Liver (tissue), 3 donors: ENCODE measurements at regions not wholly inside any gene's neighbourhood (a gene's known extent, or its start where the extent isn't known, plus 50 kb on each side); places are given as distances from the start of the nearest gene placed in this dataset.

ENCODE experiments used
- FOXA1 ChIP-seq: IDR thresholded peaks from 2 replicates; pipeline ENCODE4 v1.6.1; 2016; ENCODE audit warnings: antibody characterized with exemption
- GABPA ChIP-seq, 2 donors: IDR thresholded peaks in 1 of 2; conservative IDR thresholded peaks in 1 of 2; 2 replicates each; pipeline ENCODE4 v1.6.1; 2016; ENCODE audit warnings: antibody characterized with exemption in 2 of 2, mild to moderate bottlenecking in 1 of 2, moderate library complexity in 1 of 2
- JUND ChIP-seq, 2 donors: IDR thresholded peaks; 2 replicates each; pipeline ENCODE4 v1.6.1; 2016; ENCODE audit warnings: antibody characterized with exemption in 2 of 2
- RAD21 ChIP-seq, 2 donors: IDR thresholded peaks; 2 replicates each; pipeline ENCODE4 v1.6.1; 2016; ENCODE audit warnings: antibody characterized with exemption in 2 of 2, mild to moderate bottlenecking in 2 of 2
- RXRA ChIP-seq, 2 donors: IDR thresholded peaks; 2 replicates each; pipeline ENCODE4 v1.6.1; 2017 to 2018; ENCODE audit warnings: antibody characterized with exemption in 2 of 2, mild to moderate bottlenecking in 1 of 2
- SP1 ChIP-seq: IDR thresholded peaks from 2 replicates; pipeline ENCODE4 v1.6.1; 2018; ENCODE audit warnings: antibody characterized with exemption, mild to moderate bottlenecking
- TAF1 ChIP-seq: conservative IDR thresholded peaks from 2 replicates; pipeline ENCODE4 v1.6.1; 2016; ENCODE audit warnings: antibody characterized with exemption, mild to moderate bottlenecking
- YY1 ChIP-seq: IDR thresholded peaks from 2 replicates; pipeline ENCODE4 v1.6.1; 2016; ENCODE audit warnings: antibody characterized with exemption, mild to moderate bottlenecking
- TF ChIP-seq, protein P1 (sequence below): fragments of 150-350 bp; IDR thresholded peaks from 2 replicates; pipeline ENCODE4 v1.5.1; 2017; ENCODE audit warnings: improper control_type of control experiment, low read depth, low read length; ENCODE audit not compliant: missing input control
- TF ChIP-seq, protein P2 (sequence below): IDR thresholded peaks from 2 replicates; pipeline ENCODE4 v1.6.1; 2016; ENCODE audit warnings: antibody characterized with exemption
- TF ChIP-seq, protein P3 (sequence below): IDR thresholded peaks from 2 replicates; pipeline ENCODE4 v1.6.1; 2016; ENCODE audit warnings: antibody characterized with exemption
- TF ChIP-seq, protein P4 (sequence below): IDR thresholded peaks from 2 replicates; pipeline ENCODE4 v1.6.1; 2016; ENCODE audit warnings: antibody characterized with exemption, mild to moderate bottlenecking
- donor health status: healthy.
- donor health status: healthy.

DNA sequence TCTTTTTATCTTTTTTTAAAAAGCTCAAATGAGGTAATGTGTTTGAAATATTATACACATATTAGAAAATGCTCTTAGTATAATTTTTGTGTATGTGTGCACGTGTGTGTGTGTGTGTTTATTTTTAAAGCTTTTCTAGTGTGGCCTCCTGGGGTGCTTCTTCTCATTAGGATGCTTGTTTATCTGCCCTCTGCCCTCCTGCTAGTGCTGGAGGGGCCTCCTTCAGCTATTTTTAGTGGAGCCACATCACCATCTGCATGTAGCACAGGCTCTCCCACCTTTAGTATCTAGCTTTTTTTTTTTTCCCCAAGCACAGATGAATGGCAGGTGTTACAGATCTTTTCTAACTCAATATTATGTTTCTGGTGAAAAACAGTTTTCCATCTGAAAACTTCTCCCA, 155.7 kb upstream of the TMEM229A start:
- TF ChIP-seq, protein P1, sequence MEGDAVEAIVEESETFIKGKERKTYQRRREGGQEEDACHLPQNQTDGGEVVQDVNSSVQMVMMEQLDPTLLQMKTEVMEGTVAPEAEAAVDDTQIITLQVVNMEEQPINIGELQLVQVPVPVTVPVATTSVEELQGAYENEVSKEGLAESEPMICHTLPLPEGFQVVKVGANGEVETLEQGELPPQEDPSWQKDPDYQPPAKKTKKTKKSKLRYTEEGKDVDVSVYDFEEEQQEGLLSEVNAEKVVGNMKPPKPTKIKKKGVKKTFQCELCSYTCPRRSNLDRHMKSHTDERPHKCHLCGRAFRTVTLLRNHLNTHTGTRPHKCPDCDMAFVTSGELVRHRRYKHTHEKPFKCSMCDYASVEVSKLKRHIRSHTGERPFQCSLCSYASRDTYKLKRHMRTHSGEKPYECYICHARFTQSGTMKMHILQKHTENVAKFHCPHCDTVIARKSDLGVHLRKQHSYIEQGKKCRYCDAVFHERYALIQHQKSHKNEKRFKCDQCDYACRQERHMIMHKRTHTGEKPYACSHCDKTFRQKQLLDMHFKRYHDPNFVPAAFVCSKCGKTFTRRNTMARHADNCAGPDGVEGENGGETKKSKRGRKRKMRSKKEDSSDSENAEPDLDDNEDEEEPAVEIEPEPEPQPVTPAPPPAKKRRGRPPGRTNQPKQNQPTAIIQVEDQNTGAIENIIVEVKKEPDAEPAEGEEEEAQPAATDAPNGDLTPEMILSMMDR: no peak
- no peak for TF ChIP-seq RXRA (IDR thresholded peaks at IDR 0.05)
- TF ChIP-seq, protein P2, sequence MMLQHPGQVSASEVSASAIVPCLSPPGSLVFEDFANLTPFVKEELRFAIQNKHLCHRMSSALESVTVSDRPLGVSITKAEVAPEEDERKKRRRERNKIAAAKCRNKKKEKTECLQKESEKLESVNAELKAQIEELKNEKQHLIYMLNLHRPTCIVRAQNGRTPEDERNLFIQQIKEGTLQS: no peak
- no peak for TF ChIP-seq JUND (IDR thresholded peaks at IDR 0.05)
- no peak for TF ChIP-seq TAF1
- no peak for TF ChIP-seq FOXA1
- TF ChIP-seq, protein P3, sequence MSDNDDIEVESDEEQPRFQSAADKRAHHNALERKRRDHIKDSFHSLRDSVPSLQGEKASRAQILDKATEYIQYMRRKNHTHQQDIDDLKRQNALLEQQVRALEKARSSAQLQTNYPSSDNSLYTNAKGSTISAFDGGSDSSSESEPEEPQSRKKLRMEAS: no peak
- no peak for TF ChIP-seq GABPA (IDR thresholded peaks at IDR 0.05 in 1 of 2, conservative IDR thresholded peaks at IDR 0.05 in 1 of 2)
- no peak for TF ChIP-seq RAD21 (IDR thresholded peaks at IDR 0.05)
- no peak for TF ChIP-seq YY1
- TF ChIP-seq, protein P4, sequence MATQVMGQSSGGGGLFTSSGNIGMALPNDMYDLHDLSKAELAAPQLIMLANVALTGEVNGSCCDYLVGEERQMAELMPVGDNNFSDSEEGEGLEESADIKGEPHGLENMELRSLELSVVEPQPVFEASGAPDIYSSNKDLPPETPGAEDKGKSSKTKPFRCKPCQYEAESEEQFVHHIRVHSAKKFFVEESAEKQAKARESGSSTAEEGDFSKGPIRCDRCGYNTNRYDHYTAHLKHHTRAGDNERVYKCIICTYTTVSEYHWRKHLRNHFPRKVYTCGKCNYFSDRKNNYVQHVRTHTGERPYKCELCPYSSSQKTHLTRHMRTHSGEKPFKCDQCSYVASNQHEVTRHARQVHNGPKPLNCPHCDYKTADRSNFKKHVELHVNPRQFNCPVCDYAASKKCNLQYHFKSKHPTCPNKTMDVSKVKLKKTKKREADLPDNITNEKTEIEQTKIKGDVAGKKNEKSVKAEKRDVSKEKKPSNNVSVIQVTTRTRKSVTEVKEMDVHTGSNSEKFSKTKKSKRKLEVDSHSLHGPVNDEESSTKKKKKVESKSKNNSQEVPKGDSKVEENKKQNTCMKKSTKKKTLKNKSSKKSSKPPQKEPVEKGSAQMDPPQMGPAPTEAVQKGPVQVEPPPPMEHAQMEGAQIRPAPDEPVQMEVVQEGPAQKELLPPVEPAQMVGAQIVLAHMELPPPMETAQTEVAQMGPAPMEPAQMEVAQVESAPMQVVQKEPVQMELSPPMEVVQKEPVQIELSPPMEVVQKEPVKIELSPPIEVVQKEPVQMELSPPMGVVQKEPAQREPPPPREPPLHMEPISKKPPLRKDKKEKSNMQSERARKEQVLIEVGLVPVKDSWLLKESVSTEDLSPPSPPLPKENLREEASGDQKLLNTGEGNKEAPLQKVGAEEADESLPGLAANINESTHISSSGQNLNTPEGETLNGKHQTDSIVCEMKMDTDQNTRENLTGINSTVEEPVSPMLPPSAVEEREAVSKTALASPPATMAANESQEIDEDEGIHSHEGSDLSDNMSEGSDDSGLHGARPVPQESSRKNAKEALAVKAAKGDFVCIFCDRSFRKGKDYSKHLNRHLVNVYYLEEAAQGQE: no peak
- TF ChIP-seq SP1: no peak
